DOHH2 (cell line): ENCODE measurements at regions not wholly inside any gene's neighbourhood (a gene's known extent, or its start where the extent isn't known, plus 50 kb on each side); places are given as distances from the start of the nearest gene placed in this dataset.

Source experiments
- H3F3A ChIP-seq: fragments of 200-600 bp; sonication (generic), shearing (Covaris generic); 2 replicates; pipeline ENCODE4 v1.6.0; 2016; ENCODE audit warnings: antibody characterized with exemption, mild to moderate bottlenecking; ENCODE audit not compliant: control insufficient read depth, insufficient read depth
- H3K27ac ChIP-seq: fragments of 200-600 bp; sonication (generic); 2 replicates; pipeline ENCODE4 v1.5.1; 2014; ENCODE audit warnings: low read depth, mild to moderate bottlenecking, low read length, moderate library complexity
- H3K27me3 ChIP-seq: fragments of 200-600 bp; sonication (generic); 2 replicates; pipeline ENCODE4 v1.6.1; 2014; ENCODE audit warnings: mild to moderate bottlenecking, low read length, mixed read lengths; ENCODE audit not compliant: control insufficient read depth
- H3K36me3 ChIP-seq: fragments of 200-600 bp; sonication (generic); 2 replicates; pipeline ENCODE4 v1.6.1; 2014; ENCODE audit warnings: mild to moderate bottlenecking, low read length, moderate library complexity, mixed read lengths; ENCODE audit not compliant: control insufficient read depth
- H3K4me1 ChIP-seq: fragments of 200-600 bp; sonication (generic); 2 replicates; pipeline ENCODE4 v1.6.1; 2014; ENCODE audit warnings: mild to moderate bottlenecking, low read length, mixed read lengths; ENCODE audit not compliant: control insufficient read depth
- H3K4me2 ChIP-seq: fragments of 200-600 bp; sonication (generic); 2 replicates; pipeline ENCODE4 v1.6.0; 2014; ENCODE audit warnings: mild to moderate bottlenecking, low read length, moderate library complexity
- H3K4me3 ChIP-seq: fragments of 200-600 bp; sonication (generic); 2 replicates; pipeline ENCODE4 v1.5.1; 2014; ENCODE audit warnings: mild to moderate bottlenecking, low read length, mixed read lengths
- H3K79me2 ChIP-seq: fragments of 200-600 bp; sonication (generic); 2 replicates; pipeline ENCODE4 v1.6.1; 2014; ENCODE audit warnings: mild to moderate bottlenecking, low read length, mixed read lengths; ENCODE audit not compliant: control insufficient read depth
- H3K9me2 ChIP-seq: fragments of 200-600 bp; sonication (generic); replicated peaks from 2 replicates; pipeline ENCODE4 v1.6.1; 2014; ENCODE audit warnings: mild to moderate bottlenecking, low read length, mixed read lengths; ENCODE audit not compliant: control insufficient read depth
- H3K9me3 ChIP-seq: fragments of 200-600 bp; sonication (generic); 2 replicates; pipeline ENCODE4 v1.6.1; 2014; ENCODE audit warnings: antibody characterized with exemption, low read length, mixed read lengths; ENCODE audit not compliant: control insufficient read depth, insufficient read depth
- H4K20me1 ChIP-seq: fragments of 200-600 bp; sonication (generic); 2 replicates; pipeline ENCODE4 v1.6.0; 2014; ENCODE audit warnings: low read depth, mild to moderate bottlenecking, antibody characterized with exemption, low read length, moderate library complexity; ENCODE audit not compliant: control insufficient read depth, insufficient read depth
- CTCF ChIP-seq: fragments of 200-600 bp; sonication (generic); IDR thresholded peaks from one replicate; pipeline ENCODE4 v1.5.1; 2014; ENCODE audit warnings: antibody characterized with exemption, mild to moderate bottlenecking, low read depth, low read length; ENCODE audit not compliant: poor library complexity, severe bottlenecking
- EZH2phosphoT487 ChIP-seq: fragments of 200-600 bp; sonication (generic); IDR thresholded peaks from 2 replicates; pipeline ENCODE4 v1.6.1; 2017; ENCODE audit warnings: borderline replicate concordance, mild to moderate bottlenecking, antibody characterized with exemption, low read length, moderate library complexity, mixed read lengths

DNA sequence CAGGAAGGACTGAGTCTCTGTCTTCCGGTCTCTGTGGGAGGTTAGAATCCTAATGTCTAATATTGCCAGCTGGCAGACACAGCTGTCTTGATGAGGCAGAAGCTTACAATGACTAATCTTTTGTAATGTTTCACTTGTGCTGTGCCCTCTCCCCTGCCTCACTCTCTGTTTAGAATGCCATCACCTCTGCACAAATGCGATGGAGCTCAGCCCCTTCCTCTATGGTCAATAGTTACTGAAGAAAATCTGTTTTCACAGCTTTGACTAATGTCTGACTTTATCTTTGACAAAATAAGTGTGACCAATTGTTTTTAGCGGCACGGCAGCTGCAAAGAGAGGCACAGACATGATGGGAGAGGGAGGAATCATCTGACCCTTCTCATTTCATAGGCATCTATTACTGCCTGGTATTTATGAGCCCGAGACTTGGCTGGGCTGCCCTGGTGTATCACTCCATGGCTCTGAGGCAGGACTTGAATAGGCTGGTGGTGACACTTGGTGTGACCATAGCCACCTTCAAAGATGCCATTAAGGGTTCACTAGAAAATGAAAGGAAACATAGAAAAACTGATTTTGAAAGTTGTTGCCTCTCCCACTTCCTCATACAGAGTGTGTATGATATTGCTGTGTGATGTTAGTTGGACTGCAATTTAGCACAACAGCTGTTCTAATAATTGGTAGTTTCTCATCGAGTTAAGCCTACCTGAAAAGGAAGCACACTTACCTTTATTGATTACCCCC, 163.2 kb upstream of the NBPF11 start:
- Histone ChIP-seq H3K4me2 (no peak overlapping the region), H3K9me2 (no peaks in the 10 kb centered on the region), H3K4me3 (no peak overlapping the region), H3K4me1 (peaks cover 9% of the 10 kb centered on the region), H3K9me3 (peaks cover 2% of the 10 kb centered on the region; the same call in 1 of the 2 replicates), H3K79me2 (no peaks in the 10 kb centered on the region), H3K27me3 (peaks cover 15% of the 10 kb centered on the region), H3K27ac (no peak overlapping the region), H3K36me3 (no peaks in the 10 kb centered on the region), H3F3A (no peaks in the 10 kb centered on the region), H4K20me1 (no peaks in the 10 kb centered on the region)
- no peak for TF ChIP-seq CTCF
- no peak for TF ChIP-seq EZH2phosphoT487

GRCh38 chr1:148310807-148311206, 158.7 kb upstream of the NBPF11 start:
- Histone ChIP-seq H3K4me1 (no peaks in the 10 kb centered on the region), H3K9me3 (peaks cover 2% of the 10 kb centered on the region; the same call in 1 of the 2 replicates), H3K27ac (no peak overlapping the region), H3F3A (no peaks in the 10 kb centered on the region), H3K4me2 (no peak overlapping the region), H3K9me2 (no peaks in the 10 kb centered on the region), H3K79me2 (no peaks in the 10 kb centered on the region), H3K4me3 (no peak overlapping the region), H3K27me3 (peaks cover 11% of the 10 kb centered on the region), H3K36me3 (no peaks in the 10 kb centered on the region), H4K20me1 (no peaks in the 10 kb centered on the region)
- TF ChIP-seq EZH2phosphoT487 (no peak), CTCF (no peak)

GRCh38 chr1:148309940-148310500, 157.9 kb upstream of the NBPF11 start:
- H3F3A ChIP-seq = no peaks in the 10 kb centered on the region
- no peak overlapping the region for H3K27ac ChIP-seq
- peaks cover 14% of the 10 kb centered on the region for H3K27me3 ChIP-seq
- no peaks in the 10 kb centered on the region for H3K36me3 ChIP-seq
- H3K9me2 ChIP-seq = no peaks in the 10 kb centered on the region
- no peaks in the 10 kb centered on the region for H4K20me1 ChIP-seq
- no peak overlapping the region for H3K4me3 ChIP-seq
- no peak overlapping the region for H3K4me2 ChIP-seq
- H3K79me2 ChIP-seq = no peaks in the 10 kb centered on the region
- no peaks in the 10 kb centered on the region for H3K4me1 ChIP-seq
- peaks cover 2% of the 10 kb centered on the region; the same call in 1 of the 2 replicates for H3K9me3 ChIP-seq
- TF ChIP-seq EZH2phosphoT487 (no peak), CTCF (no peak)
